Activated CD4-positive, CD25-positive, alpha-beta regulatory T cell treated with anti-CD3 and anti-CD28 coated beads, Interleukin-2, amount 50 U/mL, for 16 hours (primary cell): ENCODE measurements at regions not wholly inside any gene's neighbourhood (a gene's known extent, or its start where the extent isn't known, plus 50 kb on each side); places are given as distances from the start of the nearest gene placed in this dataset.
A peak's percentile ranks its signal among the peaks of the same experiment; 100 is the strongest.

Source experiments
- DNase-seq: peaks from one replicate; pipeline ENCODE4 v3.0.0-alpha.2; 2020; ENCODE audit warnings: low read depth, low spot score

GRCh38 chr15:59953392-59953883, 50.7 kb upstream of the FOXB1 start:
- no peak for DNase-seq

- DNase-seq, result no peak
Measured at GRCh38 chr15:59952960-59953359, 51.2 kb upstream of the FOXB1 start.

- no peak for DNase-seq
Measured at GRCh38 chr15:59950603-59951388, 53.3 kb upstream of the FOXB1 start.

- DNase-seq, result no peak
Measured at GRCh38 chr15:59948924-59949613, 55.0 kb upstream of the FOXB1 start.

GRCh38 chr15:59946084-59946483, 58.0 kb upstream of the FOXB1 start:
- DNase-seq, result no peak

- DNase-seq, result no peak
Measured at GRCh38 chr15:59945036-59945435, 59.1 kb upstream of the FOXB1 start.

- no peak for DNase-seq
Measured at GRCh38 chr15:59941612-59942011, 62.5 kb upstream of the FOXB1 start.

GRCh38 chr15:59940928-59941327, 63.2 kb upstream of the FOXB1 start:
- no peak for DNase-seq

- no peak for DNase-seq
Measured at GRCh38 chr15:59940456-59940855, 63.7 kb upstream of the FOXB1 start.

- DNase-seq, result no peak
Measured at GRCh38 chr15:59936741-59937140, 67.4 kb upstream of the FOXB1 start.

GRCh38 chr15:59933607-59934006, 70.5 kb upstream of the FOXB1 start:
- no peak for DNase-seq

- DNase-seq, result no peak
Measured at GRCh38 chr15:59931646-59932261, 72.4 kb upstream of the FOXB1 start.

GRCh38 chr15:59924812-59925522, 79.1 kb upstream of the FOXB1 start:
- DNase-seq, result no peak

- no peak for DNase-seq
Measured at GRCh38 chr15:59924096-59924495, 80.0 kb upstream of the FOXB1 start.

- no peak for DNase-seq
Measured at GRCh38 chr15:59923508-59923907, 80.6 kb upstream of the FOXB1 start.

GRCh38 chr15:59918994-59919951, 84.8 kb upstream of the FOXB1 start:
- DNase-seq, result peak; percentile 8

GRCh38 chr15:59917504-59918157, 86.5 kb upstream of the FOXB1 start:
- DNase-seq, result peak; percentile 41

- DNase-seq, result no peak
Measured at GRCh38 chr15:59906046-59906445, 98.1 kb upstream of the FOXB1 start.

GRCh38 chr15:59905176-59905575, 98.9 kb upstream of the FOXB1 start:
- DNase-seq, result no peak

GRCh38 chr15:59904450-59905135, 99.5 kb upstream of the FOXB1 start:
- no peak for DNase-seq
